GM21360 (cell line): ENCODE measurements at regions not wholly inside any gene's neighbourhood (a gene's known extent, or its start where the extent isn't known, plus 50 kb on each side); places are given as distances from the start of the nearest gene placed in this dataset.

Experiments
- ATAC-seq: cut with Tn5 transposase; IDR thresholded peaks from one replicate; pipeline ENCODE4 v1.9.1; 2021; ENCODE audit warnings: mild to moderate bottlenecking, moderate library complexity; ENCODE audit not compliant: unreplicated experiment

- ATAC-seq, result no peak
These were observed 1158.5 kb downstream of the CDH18 start for GRCh38 chr5:18829539-18829938.

- ATAC-seq, result no peak
These were observed 1137.8 kb downstream of the CDH18 start for GRCh38 chr5:18850216-18850615.

GRCh38 chr5:18872978-18873377 lies 1115.0 kb downstream of the CDH18 start:
- no peak for ATAC-seq

- ATAC-seq, result no peak
These were observed 1111.4 kb downstream of the CDH18 start for GRCh38 chr5:18876565-18876964.

GRCh38 chr5:18881615-18882014 lies 1106.4 kb downstream of the CDH18 start:
- no peak for ATAC-seq

GRCh38 chr5:18882154-18882553 lies 1105.8 kb downstream of the CDH18 start:
- no peak for ATAC-seq

- ATAC-seq, result no peak
These were observed 1099.2 kb downstream of the CDH18 start for GRCh38 chr5:18888821-18889220.

- ATAC-seq, result no peak
These were observed 1087.4 kb downstream of the CDH18 start for GRCh38 chr5:18900644-18901043.

- no peak for ATAC-seq
These were observed 1067.0 kb downstream of the CDH18 start for GRCh38 chr5:18920966-18921365.

GRCh38 chr5:18932081-18932480 lies 1055.9 kb downstream of the CDH18 start:
- ATAC-seq, result no peak

GRCh38 chr5:18944771-18945170 lies 1043.2 kb downstream of the CDH18 start:
- no peak for ATAC-seq

GRCh38 chr5:18954239-18954638 lies 1033.8 kb downstream of the CDH18 start:
- no peak for ATAC-seq

GRCh38 chr5:18959535-18959934 lies 1028.5 kb downstream of the CDH18 start:
- no peak for ATAC-seq

GRCh38 chr5:18961234-18961633 lies 1026.8 kb downstream of the CDH18 start:
- ATAC-seq, result no peak

GRCh38 chr5:18965893-18966292 lies 1022.1 kb downstream of the CDH18 start:
- no peak for ATAC-seq

- ATAC-seq, result no peak
These were observed 1020.4 kb downstream of the CDH18 start for GRCh38 chr5:18967637-18968036.

- no peak for ATAC-seq
These were observed 1019.0 kb downstream of the CDH18 start for GRCh38 chr5:18968966-18969365.

- no peak for ATAC-seq
These were observed 1018.0 kb downstream of the CDH18 start for GRCh38 chr5:18970000-18970399.

- ATAC-seq, result no peak
These were observed 1015.8 kb downstream of the CDH18 start for GRCh38 chr5:18972177-18972576.

GRCh38 chr5:18975624-18976023 lies 1012.4 kb downstream of the CDH18 start:
- no peak for ATAC-seq

GRCh38 chr5:18977880-18978279 lies 1010.1 kb downstream of the CDH18 start:
- ATAC-seq, result no peak

- no peak for ATAC-seq
These were observed 1003.4 kb downstream of the CDH18 start for GRCh38 chr5:18984559-18985080.

GRCh38 chr5:18985171-18985758 lies 1002.7 kb downstream of the CDH18 start:
- ATAC-seq, result no peak
